ENCODE measurements at regions not wholly inside any gene's neighbourhood (a gene's known extent, or its start where the extent isn't known, plus 50 kb on each side); places are given as distances from the start of the nearest gene placed in this dataset.
"Not testable (repeated sequence)": the region's sequence is repeated elsewhere in the genome, so short reads cannot be mapped to it uniquely, and the experiment has no call there.

- H3K27ac ChIP-seq (ENCODE audit: low read length): no peak overlapping the region
- H3K4me3 ChIP-seq (ENCODE audit: low read length): no peak overlapping the region
- peaks cover 3% of the 10 kb centered on the region; the same call in 1 of the 2 replicates for H3K27me3 ChIP-seq (ENCODE audit: insufficient read depth, low read length)
- no peaks in the 10 kb centered on the region for H3K9me3 ChIP-seq (ENCODE audit: insufficient read depth, low read depth, low read length)
- no peaks in the 10 kb centered on the region for H3K36me3 ChIP-seq (ENCODE audit: insufficient read depth, low read depth, low read length)
- no peaks in the 10 kb centered on the region for H3K4me1 ChIP-seq (ENCODE audit: insufficient read depth, low read length)
- H3K9ac ChIP-seq (ENCODE audit: low read depth, low read length): no peak overlapping the region
Measured at GRCh38 chr5:154652746-154653417, 102.3 kb upstream of the LARP1 start.

GRCh38 chr5:154651795-154652194 is 103.4 kb upstream of the LARP1 start:
- peaks cover 14% of the 10 kb centered on the region; the same call in 1 of the 2 replicates for H3K27me3 ChIP-seq (ENCODE audit: insufficient read depth, low read length)
- not testable (repeated sequence) for H3K27ac ChIP-seq (ENCODE audit: low read length); H3K9me3 ChIP-seq (ENCODE audit: insufficient read depth, low read depth, low read length); H3K4me3 ChIP-seq (ENCODE audit: low read length); H3K36me3 ChIP-seq (ENCODE audit: insufficient read depth, low read depth, low read length); H3K4me1 ChIP-seq (ENCODE audit: insufficient read depth, low read length); H3K9ac ChIP-seq (ENCODE audit: low read depth, low read length)

GRCh38 chr5:154648706-154649105 is 106.5 kb upstream of the LARP1 start:
- Histone ChIP-seq H3K27me3 (ENCODE audit: insufficient read depth, low read length) (peaks cover 20% of the 10 kb centered on the region; the same call in 1 of the 2 replicates), H3K27ac (ENCODE audit: low read length) (no peak overlapping the region), H3K9ac (ENCODE audit: low read depth, low read length) (no peak overlapping the region), H3K36me3 (ENCODE audit: insufficient read depth, low read depth, low read length) (no peaks in the 10 kb centered on the region), H3K4me1 (ENCODE audit: insufficient read depth, low read length) (no peaks in the 10 kb centered on the region), H3K4me3 (ENCODE audit: low read length) (no peak overlapping the region), H3K9me3 (ENCODE audit: insufficient read depth, low read depth, low read length) (no peaks in the 10 kb centered on the region; the same call in 1 of the 2 replicates)

GRCh38 chr5:154648229-154648628 is 106.9 kb upstream of the LARP1 start:
- no peak overlapping the region for H3K27ac ChIP-seq (ENCODE audit: low read length)
- no peaks in the 10 kb centered on the region for H3K4me1 ChIP-seq (ENCODE audit: insufficient read depth, low read length)
- no peak overlapping the region for H3K9ac ChIP-seq (ENCODE audit: low read depth, low read length)
- no peaks in the 10 kb centered on the region; the same call in 1 of the 2 replicates for H3K9me3 ChIP-seq (ENCODE audit: insufficient read depth, low read depth, low read length)
- H3K36me3 ChIP-seq (ENCODE audit: insufficient read depth, low read depth, low read length): no peaks in the 10 kb centered on the region
- no peak overlapping the region for H3K4me3 ChIP-seq (ENCODE audit: low read length)
- peaks cover 20% of the 10 kb centered on the region; the same call in 1 of the 2 replicates for H3K27me3 ChIP-seq (ENCODE audit: insufficient read depth, low read length)

- peak overlapping the region; percentile 60; the same call in 1 of the 2 replicates for H3K4me3 ChIP-seq (ENCODE audit: low read length)
- no peak overlapping the region for H3K27ac ChIP-seq (ENCODE audit: low read length)
- H3K36me3 ChIP-seq (ENCODE audit: insufficient read depth, low read depth, low read length): no peaks in the 10 kb centered on the region
- H3K9me3 ChIP-seq (ENCODE audit: insufficient read depth, low read depth, low read length): no peaks in the 10 kb centered on the region; the same call in 1 of the 2 replicates
- peaks cover 20% of the 10 kb centered on the region; the same call in 1 of the 2 replicates for H3K27me3 ChIP-seq (ENCODE audit: insufficient read depth, low read length)
- H3K9ac ChIP-seq (ENCODE audit: low read depth, low read length): peak overlapping the region; percentile 47; the same call in 1 of the 2 replicates
- H3K4me1 ChIP-seq (ENCODE audit: insufficient read depth, low read length): no peaks in the 10 kb centered on the region
Measured at GRCh38 chr5:154647761-154648145, 107.4 kb upstream of the LARP1 start.

GRCh38 chr5:154647114-154647760 is 107.9 kb upstream of the LARP1 start:
- Histone ChIP-seq H3K36me3 (ENCODE audit: insufficient read depth, low read depth, low read length) (no peaks in the 10 kb centered on the region), H3K4me3 (ENCODE audit: low read length) (peak overlapping the region; percentile 60; the same call in 1 of the 2 replicates), H3K27ac (ENCODE audit: low read length) (no peak overlapping the region), H3K27me3 (ENCODE audit: insufficient read depth, low read length) (peaks cover 20% of the 10 kb centered on the region; the same call in 1 of the 2 replicates), H3K4me1 (ENCODE audit: insufficient read depth, low read length) (no peaks in the 10 kb centered on the region), H3K9ac (ENCODE audit: low read depth, low read length) (peak overlapping the region; percentile 47; the same call in 1 of the 2 replicates), H3K9me3 (ENCODE audit: insufficient read depth, low read depth, low read length) (no peaks in the 10 kb centered on the region; the same call in 1 of the 2 replicates)

- H3K27ac ChIP-seq (ENCODE audit: low read length): no peak overlapping the region
- no peaks in the 10 kb centered on the region for H3K4me1 ChIP-seq (ENCODE audit: insufficient read depth, low read length)
- H3K4me3 ChIP-seq (ENCODE audit: low read length): peak overlapping the region; percentile 60; the same call in 1 of the 2 replicates
- H3K9me3 ChIP-seq (ENCODE audit: insufficient read depth, low read depth, low read length): no peaks in the 10 kb centered on the region; the same call in 1 of the 2 replicates
- no peaks in the 10 kb centered on the region for H3K36me3 ChIP-seq (ENCODE audit: insufficient read depth, low read depth, low read length)
- H3K9ac ChIP-seq (ENCODE audit: low read depth, low read length): no peak overlapping the region; the same call in 1 of the 2 replicates
- peaks cover 20% of the 10 kb centered on the region; the same call in 1 of the 2 replicates for H3K27me3 ChIP-seq (ENCODE audit: insufficient read depth, low read length)
Measured at GRCh38 chr5:154646745-154647113, 108.4 kb upstream of the LARP1 start.

GRCh38 chr5:154644745-154645411 is 110.3 kb upstream of the LARP1 start:
- H3K9me3 ChIP-seq (ENCODE audit: insufficient read depth, low read depth, low read length): no peaks in the 10 kb centered on the region; the same call in 1 of the 2 replicates
- no peak overlapping the region for H3K9ac ChIP-seq (ENCODE audit: low read depth, low read length)
- H3K36me3 ChIP-seq (ENCODE audit: insufficient read depth, low read depth, low read length): no peaks in the 10 kb centered on the region
- H3K27me3 ChIP-seq (ENCODE audit: insufficient read depth, low read length): peaks cover 20% of the 10 kb centered on the region; the same call in 1 of the 2 replicates
- H3K27ac ChIP-seq (ENCODE audit: low read length): no peak overlapping the region
- no peak overlapping the region for H3K4me3 ChIP-seq (ENCODE audit: low read length)
- H3K4me1 ChIP-seq (ENCODE audit: insufficient read depth, low read length): no peaks in the 10 kb centered on the region

GRCh38 chr5:154642499-154643245 is 112.5 kb upstream of the LARP1 start:
- Histone ChIP-seq H3K36me3 (ENCODE audit: insufficient read depth, low read depth, low read length) (no peaks in the 10 kb centered on the region), H3K9me3 (ENCODE audit: insufficient read depth, low read depth, low read length) (no peaks in the 10 kb centered on the region; the same call in 1 of the 2 replicates), H3K9ac (ENCODE audit: low read depth, low read length) (no peak overlapping the region), H3K4me3 (ENCODE audit: low read length) (no peak overlapping the region), H3K27ac (ENCODE audit: low read length) (no peak overlapping the region), H3K27me3 (ENCODE audit: insufficient read depth, low read length) (peaks cover 15% of the 10 kb centered on the region; the same call in 1 of the 2 replicates), H3K4me1 (ENCODE audit: insufficient read depth, low read length) (no peaks in the 10 kb centered on the region)

GRCh38 chr5:154640213-154640831 is 114.9 kb upstream of the LARP1 start:
- not testable (repeated sequence) for H3K27ac ChIP-seq (ENCODE audit: low read length); H3K9me3 ChIP-seq (ENCODE audit: insufficient read depth, low read depth, low read length); H3K27me3 ChIP-seq (ENCODE audit: insufficient read depth, low read length); H3K9ac ChIP-seq (ENCODE audit: low read depth, low read length); H3K4me3 ChIP-seq (ENCODE audit: low read length); H3K4me1 ChIP-seq (ENCODE audit: insufficient read depth, low read length); H3K36me3 ChIP-seq (ENCODE audit: insufficient read depth, low read depth, low read length)

GRCh38 chr5:154636786-154637185 is 118.4 kb upstream of the LARP1 start:
- not testable (repeated sequence) for H3K4me3 ChIP-seq (ENCODE audit: low read length); H3K36me3 ChIP-seq (ENCODE audit: insufficient read depth, low read depth, low read length); H3K4me1 ChIP-seq (ENCODE audit: insufficient read depth, low read length); H3K27ac ChIP-seq (ENCODE audit: low read length); H3K9me3 ChIP-seq (ENCODE audit: insufficient read depth, low read depth, low read length); H3K9ac ChIP-seq (ENCODE audit: low read depth, low read length); H3K27me3 ChIP-seq (ENCODE audit: insufficient read depth, low read length)

Data from iPS-20b (cell line).